Neural progenitor cell (in vitro differentiated cells): ENCODE measurements at regions not wholly inside any gene's neighbourhood (a gene's known extent, or its start where the extent isn't known, plus 50 kb on each side); places are given as distances from the start of the nearest gene placed in this dataset.

Source experiments
- DNase-seq: peaks from one replicate; pipeline ENCODE4 v3.0.0-alpha.2; 2016; ENCODE audit warnings: low spot score
- H2AFZ ChIP-seq: fragments of 200-600 bp; sonication (generic); replicated peaks from 2 replicates; pipeline ENCODE4 v1.6.1; 2016; ENCODE audit warnings: antibody characterized with exemption
- H3F3A ChIP-seq: fragments of 200-600 bp; sonication (generic); 2 replicates; pipeline ENCODE4 v1.6.1; 2016; ENCODE audit warnings: antibody characterized with exemption, low read depth
- H3K27ac ChIP-seq: fragments of 200-600 bp; sonication (generic); 2 replicates; pipeline ENCODE4 v1.5.1; 2016; ENCODE audit warnings: mild to moderate bottlenecking
- H3K27me3 ChIP-seq: fragments of 200-600 bp; sonication (generic); 2 replicates; pipeline ENCODE4 v1.6.1; 2016; ENCODE audit warnings: mild to moderate bottlenecking, moderate library complexity
- H3K36me3 ChIP-seq: fragments of 200-600 bp; sonication (generic); 2 replicates; pipeline ENCODE4 v1.5.1; 2016
- H3K4me1 ChIP-seq: fragments of 200-600 bp; sonication (generic); 2 replicates; pipeline ENCODE4 v1.6.1; 2016; ENCODE audit warnings: mixed run types
- H3K4me2 ChIP-seq: fragments of 200-600 bp; sonication (generic); 2 replicates; pipeline ENCODE4 v1.6.1; 2016
- H3K4me3 ChIP-seq: fragments of 200-600 bp; sonication (generic); 2 replicates; pipeline ENCODE4 v1.5.1; 2016
- H3K79me2 ChIP-seq: fragments of 200-600 bp; sonication (generic); 2 replicates; pipeline ENCODE4 v1.6.1; 2016; ENCODE audit warnings: low read depth
- H3K9ac ChIP-seq: fragments of 200-600 bp; sonication (generic); 2 replicates; pipeline ENCODE4 v1.6.1; 2016
- H3K9me3 ChIP-seq: fragments of 200-600 bp; sonication (generic); 2 replicates; pipeline ENCODE4 v1.5.1; 2016; ENCODE audit warnings: low read depth
- H4K20me1 ChIP-seq: fragments of 200-600 bp; sonication (generic); 2 replicates; pipeline ENCODE4 v1.6.1; 2016; ENCODE audit warnings: low read depth
- H3K27ac Mint-ChIP-seq: 3 replicates; pipeline ENCODE4 v1.8.0; 2021; ENCODE audit warnings: mixed read lengths
- H3K27me3 Mint-ChIP-seq: 2 replicates; pipeline ENCODE4 v1.8.0; 2022; ENCODE audit warnings: low read depth, mild to moderate bottlenecking, inconsistent platforms, moderate library complexity, mixed read lengths; ENCODE audit not compliant: insufficient read depth
- H3K36me3 Mint-ChIP-seq: 3 replicates; pipeline ENCODE4 v1.8.0; 2021; ENCODE audit warnings: mixed read lengths
- H3K4me1 Mint-ChIP-seq: 3 replicates; pipeline ENCODE4 v1.8.0; 2021; ENCODE audit warnings: mixed read lengths
- H3K4me3 Mint-ChIP-seq: 3 replicates; pipeline ENCODE4 v1.8.0; 2021; ENCODE audit warnings: mild to moderate bottlenecking, moderate library complexity, mixed read lengths
- H3K9me3 Mint-ChIP-seq: 3 replicates; pipeline ENCODE4 v1.8.0; 2020; ENCODE audit warnings: mixed read lengths
- EZH2 ChIP-seq: fragments of 200-600 bp; sonication (generic); IDR thresholded peaks from 2 replicates; pipeline ENCODE4 v1.6.1; 2017; ENCODE audit warnings: antibody characterized with exemption, mild to moderate bottlenecking, moderate library complexity
- EZH2phosphoT487 ChIP-seq: fragments of 200-600 bp; sonication (generic); IDR thresholded peaks from 2 replicates; pipeline ENCODE4 v1.6.1; 2017; ENCODE audit warnings: antibody characterized with exemption
- TF ChIP-seq, protein P1 (sequence below): fragments of 200-600 bp; sonication (generic); IDR thresholded peaks from 2 replicates; pipeline ENCODE4 v1.5.1; 2017; ENCODE audit warnings: antibody characterized with exemption, mild to moderate bottlenecking

DNA sequence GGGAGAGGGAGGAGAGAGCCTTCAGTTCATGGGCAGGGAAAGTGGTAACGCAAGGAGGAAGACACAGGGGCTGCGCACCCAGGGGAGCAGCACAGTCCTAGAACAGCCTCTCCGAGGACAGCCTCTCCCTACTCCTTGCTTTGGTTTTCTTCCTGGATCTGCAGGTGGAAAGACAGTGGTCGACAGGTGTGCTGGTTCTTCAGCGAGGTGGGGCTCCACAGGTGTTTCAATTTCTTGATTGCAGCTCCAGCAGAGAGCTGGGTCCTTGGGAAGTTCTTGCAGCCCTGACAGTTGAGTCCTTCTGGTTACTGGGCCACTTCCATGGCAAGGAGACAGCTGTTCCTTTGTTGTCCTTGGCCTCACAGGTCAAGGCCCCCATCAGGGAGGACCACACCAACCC is 220.7 kb upstream of the NR2F2 start:
- no peak overlapping the region for H3K9ac ChIP-seq
- no peaks in the 10 kb centered on the region for H3K36me3 Mint-ChIP-seq
- no peaks in the 10 kb centered on the region for H4K20me1 ChIP-seq
- H3K4me1 Mint-ChIP-seq, result no peaks in the 10 kb centered on the region
- no peak overlapping the region for H3K27ac ChIP-seq
- H3K79me2 ChIP-seq, result no peaks in the 10 kb centered on the region
- no peaks in the 10 kb centered on the region for H3K4me1 ChIP-seq
- H3K4me3 Mint-ChIP-seq, result no peak overlapping the region
- H3K36me3 ChIP-seq, result no peaks in the 10 kb centered on the region
- H3K4me2 ChIP-seq, result no peak overlapping the region
- no peaks in the 10 kb centered on the region for H3K9me3 ChIP-seq
- no peaks in the 10 kb centered on the region for H3K27me3 ChIP-seq
- H2AFZ ChIP-seq, result no peak overlapping the region
- DNase-seq, result no peak
- no peak overlapping the region for H3K27ac Mint-ChIP-seq
- TF ChIP-seq EZH2 (no peak), EZH2phosphoT487 (no peak)
- TF ChIP-seq, protein P1, sequence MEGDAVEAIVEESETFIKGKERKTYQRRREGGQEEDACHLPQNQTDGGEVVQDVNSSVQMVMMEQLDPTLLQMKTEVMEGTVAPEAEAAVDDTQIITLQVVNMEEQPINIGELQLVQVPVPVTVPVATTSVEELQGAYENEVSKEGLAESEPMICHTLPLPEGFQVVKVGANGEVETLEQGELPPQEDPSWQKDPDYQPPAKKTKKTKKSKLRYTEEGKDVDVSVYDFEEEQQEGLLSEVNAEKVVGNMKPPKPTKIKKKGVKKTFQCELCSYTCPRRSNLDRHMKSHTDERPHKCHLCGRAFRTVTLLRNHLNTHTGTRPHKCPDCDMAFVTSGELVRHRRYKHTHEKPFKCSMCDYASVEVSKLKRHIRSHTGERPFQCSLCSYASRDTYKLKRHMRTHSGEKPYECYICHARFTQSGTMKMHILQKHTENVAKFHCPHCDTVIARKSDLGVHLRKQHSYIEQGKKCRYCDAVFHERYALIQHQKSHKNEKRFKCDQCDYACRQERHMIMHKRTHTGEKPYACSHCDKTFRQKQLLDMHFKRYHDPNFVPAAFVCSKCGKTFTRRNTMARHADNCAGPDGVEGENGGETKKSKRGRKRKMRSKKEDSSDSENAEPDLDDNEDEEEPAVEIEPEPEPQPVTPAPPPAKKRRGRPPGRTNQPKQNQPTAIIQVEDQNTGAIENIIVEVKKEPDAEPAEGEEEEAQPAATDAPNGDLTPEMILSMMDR, result no peak
- H3K27me3 Mint-ChIP-seq, result no peaks in the 10 kb centered on the region
- H3K4me3 ChIP-seq, result no peak overlapping the region
- peaks cover 5% of the 10 kb centered on the region for H3K9me3 Mint-ChIP-seq
- H3F3A ChIP-seq, result no peaks in the 10 kb centered on the region

DNA sequence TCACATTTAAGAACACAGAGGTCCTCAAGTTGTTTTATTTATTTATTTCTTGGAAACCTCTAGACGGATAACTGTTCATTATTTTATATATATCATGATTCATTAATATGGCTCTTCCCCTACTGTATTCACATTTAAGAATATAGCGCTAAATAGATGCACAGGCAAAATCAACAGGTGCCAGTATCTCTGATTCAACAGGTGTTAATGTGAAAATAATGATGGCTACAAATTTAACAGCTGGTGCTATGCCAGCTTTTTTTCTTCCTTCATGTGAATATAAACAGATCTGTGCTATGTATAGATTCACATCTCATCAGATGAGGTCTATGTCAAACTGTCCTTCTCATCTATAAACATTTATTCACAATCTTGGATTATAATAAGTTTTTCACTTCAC is 218.5 kb upstream of the NR2F2 start:
- Histone ChIP-seq H4K20me1 (no peaks in the 10 kb centered on the region), H3F3A (no peaks in the 10 kb centered on the region), H3K9ac (no peak overlapping the region), H3K27me3 (no peaks in the 10 kb centered on the region), H3K4me3 (no peak overlapping the region), H3K9me3 (no peaks in the 10 kb centered on the region), H2AFZ (no peak overlapping the region), H3K4me1 (no peaks in the 10 kb centered on the region), H3K27ac (no peak overlapping the region), H3K79me2 (no peaks in the 10 kb centered on the region), H3K4me2 (no peak overlapping the region), H3K36me3 (no peaks in the 10 kb centered on the region)
- Mint-ChIP-seq H3K27ac (no peak overlapping the region), H3K36me3 (no peaks in the 10 kb centered on the region), H3K4me3 (no peak overlapping the region), H3K4me1 (peaks cover 6% of the 10 kb centered on the region), H3K9me3 (no peaks in the 10 kb centered on the region), H3K27me3 (no peaks in the 10 kb centered on the region)
- DNase-seq, result no peak
- TF ChIP-seq EZH2phosphoT487, result no peak

DNA sequence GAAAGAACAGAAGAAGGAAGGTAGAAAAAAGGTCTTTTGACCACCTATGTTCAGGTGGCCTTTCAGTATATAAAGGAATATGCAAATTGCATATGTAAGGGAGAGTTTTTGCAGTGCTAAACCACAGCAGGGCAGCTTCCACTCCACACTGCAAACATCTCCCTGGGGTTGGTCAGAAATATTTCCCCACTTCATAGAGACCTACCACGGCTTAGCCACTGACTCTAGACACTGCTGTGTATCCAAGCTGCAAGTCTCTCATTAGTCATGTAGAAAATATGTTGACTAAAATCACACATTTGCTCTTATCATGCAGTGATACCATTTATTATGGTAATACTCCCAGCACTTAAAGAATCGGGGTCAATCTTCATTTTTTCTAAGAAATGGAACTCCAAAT is 214.9 kb upstream of the NR2F2 start:
- no peaks in the 10 kb centered on the region for H3K79me2 ChIP-seq
- no peaks in the 10 kb centered on the region for H3F3A ChIP-seq
- no peaks in the 10 kb centered on the region for H3K9me3 ChIP-seq
- no peak overlapping the region for H3K4me2 ChIP-seq
- H3K4me3 ChIP-seq, result no peak overlapping the region
- TF ChIP-seq, protein P1, result no peak
- no peak for TF ChIP-seq EZH2
- TF ChIP-seq EZH2phosphoT487, result no peak
- no peak overlapping the region for H3K27ac Mint-ChIP-seq
- H3K9me3 Mint-ChIP-seq, result no peaks in the 10 kb centered on the region
- H4K20me1 ChIP-seq, result no peaks in the 10 kb centered on the region
- no peak overlapping the region for H3K9ac ChIP-seq
- no peaks in the 10 kb centered on the region for H3K36me3 ChIP-seq
- peaks cover 3% of the 10 kb centered on the region for H3K27me3 Mint-ChIP-seq
- no peak overlapping the region for H2AFZ ChIP-seq
- no peaks in the 10 kb centered on the region for H3K36me3 Mint-ChIP-seq
- H3K27ac ChIP-seq, result no peak overlapping the region
- no peaks in the 10 kb centered on the region for H3K27me3 ChIP-seq
- no peak overlapping the region for H3K4me3 Mint-ChIP-seq
- H3K4me1 Mint-ChIP-seq, result peaks cover 15% of the 10 kb centered on the region
- H3K4me1 ChIP-seq, result peaks cover 11% of the 10 kb centered on the region
- no peak for DNase-seq

DNA sequence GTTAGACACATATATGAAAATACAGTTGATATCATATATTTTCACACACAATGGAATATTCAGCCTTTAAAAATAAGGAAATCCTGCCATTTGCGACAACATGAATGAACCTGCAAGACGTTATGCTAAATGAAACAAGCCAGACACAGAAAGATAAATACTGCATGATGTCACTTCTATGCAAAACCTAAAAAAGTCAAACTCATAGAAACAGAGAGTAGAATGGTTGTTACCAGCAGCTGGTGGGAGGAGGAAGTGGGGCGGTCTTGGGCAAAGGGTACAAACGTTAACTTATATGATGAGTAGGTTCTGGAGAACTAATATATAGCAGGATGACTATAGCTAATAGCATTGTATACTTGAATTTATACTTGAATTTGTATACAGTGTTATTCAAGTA is 213.2 kb upstream of the NR2F2 start:
- H3K4me3 Mint-ChIP-seq, result no peak overlapping the region
- peaks cover 15% of the 10 kb centered on the region for H3K4me1 Mint-ChIP-seq
- Histone ChIP-seq H2AFZ (no peak overlapping the region), H3K27me3 (no peaks in the 10 kb centered on the region), H3K36me3 (no peaks in the 10 kb centered on the region), H3K4me2 (no peak overlapping the region), H3K4me3 (no peak overlapping the region), H3K79me2 (no peaks in the 10 kb centered on the region), H4K20me1 (no peaks in the 10 kb centered on the region), H3K9ac (no peak overlapping the region), H3K4me1 (peaks cover 11% of the 10 kb centered on the region), H3F3A (no peaks in the 10 kb centered on the region), H3K9me3 (no peaks in the 10 kb centered on the region), H3K27ac (no peak overlapping the region)
- no peak overlapping the region for H3K27ac Mint-ChIP-seq
- H3K36me3 Mint-ChIP-seq, result no peaks in the 10 kb centered on the region
- no peak for DNase-seq
- H3K27me3 Mint-ChIP-seq, result peaks cover 3% of the 10 kb centered on the region
- H3K9me3 Mint-ChIP-seq, result no peaks in the 10 kb centered on the region
- TF ChIP-seq, protein P1, result no peak
- TF ChIP-seq EZH2 (no peak), EZH2phosphoT487 (no peak)
